ENCODE measurements at regions not wholly inside any gene's neighbourhood (a gene's known extent, or its start where the extent isn't known, plus 50 kb on each side); places are given as distances from the start of the nearest gene placed in this dataset.
"Not testable (repeated sequence)": the region's sequence is repeated elsewhere in the genome, so short reads cannot be mapped to it uniquely, and the experiment has no call there.

GRCh38 chr11:41536021-41536568 is 76.6 kb upstream of the LRRC4C start:
- no peaks in the 10 kb centered on the region for H3K27me3 ChIP-seq (ENCODE audit: insufficient read depth, low read depth, low read length)
- no peak for TF ChIP-seq CTCF (IDR thresholded peaks at IDR 0.05; ENCODE audit: poor library complexity, severe bottlenecking)
- no peak for TF ChIP-seq RAD21 (conservative IDR thresholded peaks at IDR 0.05)
- TF ChIP-seq SMC3 (conservative IDR thresholded peaks at IDR 0.05; ENCODE audit: poor library complexity) = no peak
- no peak for TF ChIP-seq TAF1 (IDR thresholded peaks at IDR 0.05; ENCODE audit: low read depth)
- TF ChIP-seq EZH2 (IDR thresholded peaks at IDR 0.05; ENCODE audit: borderline replicate concordance, insufficient read depth, low read length, poor library complexity, severe bottlenecking) = no peak
- TF ChIP-seq EP300 (conservative IDR thresholded peaks at IDR 0.05; ENCODE audit: poor library complexity, severe bottlenecking) = peak; percentile 70
- no peak for TF ChIP-seq MXI1 (conservative IDR thresholded peaks at IDR 0.05; ENCODE audit: poor library complexity, severe bottlenecking)
- TF ChIP-seq POLR2AphosphoS5 (IDR thresholded peaks at IDR 0.05) = peak; percentile 62
- TF ChIP-seq REST (IDR thresholded peaks at IDR 0.05; ENCODE audit: borderline replicate concordance) = no peak
- H3K9me3 ChIP-seq (ENCODE audit: low read length) = no peaks in the 10 kb centered on the region
- H2AFZ ChIP-seq (ENCODE audit: low read depth, low read length) = no peak overlapping the region
- no peaks in the 10 kb centered on the region for H3K36me3 ChIP-seq (ENCODE audit: insufficient read depth, low read length)
- no peaks in the 10 kb centered on the region for H3F3A ChIP-seq (ENCODE audit: insufficient read depth, low read length, poor library complexity, severe bottlenecking)
- no peak overlapping the region for H3K27ac ChIP-seq (ENCODE audit: low read length)
- H4K20me1 ChIP-seq (ENCODE audit: insufficient read depth) = no peaks in the 10 kb centered on the region
- H3K4me2 ChIP-seq (ENCODE audit: low read length) = no peak overlapping the region
- H3K9me2 ChIP-seq (ENCODE audit: insufficient read depth, low read length) = no peaks in the 10 kb centered on the region
- no peak overlapping the region for H3K9ac ChIP-seq (ENCODE audit: low read length)
- no peaks in the 10 kb centered on the region for H3K79me2 ChIP-seq (replicated peaks; ENCODE audit: insufficient read depth, low read length)
- no peak overlapping the region for H3K4me3 ChIP-seq (ENCODE audit: low read length)

- not testable (repeated sequence) for H3K4me2 ChIP-seq (ENCODE audit: low read length); H3F3A ChIP-seq (ENCODE audit: insufficient read depth, low read length, poor library complexity, severe bottlenecking); H3K27me3 ChIP-seq (ENCODE audit: insufficient read depth, low read depth, low read length); H4K20me1 ChIP-seq (ENCODE audit: insufficient read depth); H3K9me3 ChIP-seq (ENCODE audit: low read length); H3K9me2 ChIP-seq (ENCODE audit: insufficient read depth, low read length); H3K27ac ChIP-seq (ENCODE audit: low read length); H3K4me3 ChIP-seq (ENCODE audit: low read length); H3K9ac ChIP-seq (ENCODE audit: low read length); H3K36me3 ChIP-seq (ENCODE audit: insufficient read depth, low read length); H2AFZ ChIP-seq (ENCODE audit: low read depth, low read length); H3K79me2 ChIP-seq (replicated peaks; ENCODE audit: insufficient read depth, low read length)
These were observed 85.5 kb upstream of the LRRC4C start for GRCh38 chr11:41544902-41545301.
